Natural killer cell (primary cell): ENCODE measurements at regions not wholly inside any gene's neighbourhood (a gene's known extent, or its start where the extent isn't known, plus 50 kb on each side); places are given as distances from the start of the nearest gene placed in this dataset.

Experiments used
- ATAC-seq, 3 donors: fragments of 150-1000 bp in 2 of 3; fragments of 200-7000 bp in 1 of 3; cut with Tn5 transposase; 1 replicate in 1 of 3; 2 replicates in 2 of 3; pipeline ENCODE4 v1.10.0; 2021; ENCODE audit warnings: mild to moderate bottlenecking in 2 of 3, moderate library complexity in 2 of 3
- DNase-seq, 2 donors: peaks; one replicate each; pipeline versions ENCODE4 v3.0.0 to v3.0.0-alpha.2; 2013 to 2021; ENCODE audit warnings: mixed read lengths in 1 of 2
- H3K27ac ChIP-seq: one replicate; pipeline ENCODE4 v1.5.1; 2013; ENCODE audit warnings: mild to moderate bottlenecking, low read length
- H3K27me3 ChIP-seq: one replicate; pipeline ENCODE4 v1.6.1; 2013; ENCODE audit warnings: low read length; ENCODE audit not compliant: control insufficient read depth, insufficient read depth
- H3K36me3 ChIP-seq: one replicate; pipeline ENCODE4 v1.6.1; 2013; ENCODE audit warnings: low read length; ENCODE audit not compliant: control insufficient read depth, insufficient read depth
- H3K4me1 ChIP-seq: one replicate; pipeline ENCODE4 v1.6.1; 2013; ENCODE audit warnings: low read length; ENCODE audit not compliant: control insufficient read depth, insufficient read depth
- H3K4me3 ChIP-seq: one replicate; pipeline ENCODE4 v1.5.1; 2013; ENCODE audit warnings: low read length
- H3K9me3 ChIP-seq: one replicate; pipeline ENCODE4 v1.6.1; 2013; ENCODE audit warnings: low read length; ENCODE audit not compliant: control insufficient read depth, insufficient read depth
- H3K27ac Mint-ChIP-seq, 2 donors: one replicate each; pipeline ENCODE4 v1.8.0; 2022; ENCODE audit warnings: mild to moderate bottlenecking in 2 of 2, mixed read lengths in 2 of 2, moderate library complexity in 1 of 2
- H3K27me3 Mint-ChIP-seq, 2 donors: one replicate each; pipeline ENCODE4 v1.8.0; 2022; ENCODE audit warnings: low read depth in 2 of 2, mixed read lengths in 2 of 2
- H3K36me3 Mint-ChIP-seq: one replicate; pipeline ENCODE4 v1.8.0; 2022; ENCODE audit warnings: mixed read lengths
- H3K4me1 Mint-ChIP-seq, 2 donors: one replicate each; pipeline ENCODE4 v1.8.0; 2022; ENCODE audit warnings: mixed read lengths in 2 of 2
- H3K4me3 Mint-ChIP-seq: one replicate; pipeline ENCODE4 v1.8.0; 2022; ENCODE audit warnings: mild to moderate bottlenecking, moderate library complexity, mixed read lengths
- H3K9me3 Mint-ChIP-seq, 2 donors: one replicate each; pipeline ENCODE4 v1.8.0; 2022; ENCODE audit warnings: mixed read lengths in 2 of 2
- WGBS: methylation state at CpG from one replicate; pipeline ENCODE4 v1.1.7; 2013; ENCODE audit warnings: missing lambda C conversion rate; ENCODE audit not compliant: insufficient coverage; 5-methylcytosine and 5-hydroxymethylcytosine counted together
- intact Hi-C: fragments of 100-400 bp; cut with micrococcal nuclease; formaldehyde crosslinking; loops from one replicate; pipeline ENCODE4 v1.14.2; 2022
- TF ChIP-seq, protein P1 (sequence below): fragments of 200-600 bp; IDR thresholded peaks from one replicate; pipeline ENCODE4 v1.8.0; 2022; ENCODE audit warnings: antibody characterized with exemption

DNA sequence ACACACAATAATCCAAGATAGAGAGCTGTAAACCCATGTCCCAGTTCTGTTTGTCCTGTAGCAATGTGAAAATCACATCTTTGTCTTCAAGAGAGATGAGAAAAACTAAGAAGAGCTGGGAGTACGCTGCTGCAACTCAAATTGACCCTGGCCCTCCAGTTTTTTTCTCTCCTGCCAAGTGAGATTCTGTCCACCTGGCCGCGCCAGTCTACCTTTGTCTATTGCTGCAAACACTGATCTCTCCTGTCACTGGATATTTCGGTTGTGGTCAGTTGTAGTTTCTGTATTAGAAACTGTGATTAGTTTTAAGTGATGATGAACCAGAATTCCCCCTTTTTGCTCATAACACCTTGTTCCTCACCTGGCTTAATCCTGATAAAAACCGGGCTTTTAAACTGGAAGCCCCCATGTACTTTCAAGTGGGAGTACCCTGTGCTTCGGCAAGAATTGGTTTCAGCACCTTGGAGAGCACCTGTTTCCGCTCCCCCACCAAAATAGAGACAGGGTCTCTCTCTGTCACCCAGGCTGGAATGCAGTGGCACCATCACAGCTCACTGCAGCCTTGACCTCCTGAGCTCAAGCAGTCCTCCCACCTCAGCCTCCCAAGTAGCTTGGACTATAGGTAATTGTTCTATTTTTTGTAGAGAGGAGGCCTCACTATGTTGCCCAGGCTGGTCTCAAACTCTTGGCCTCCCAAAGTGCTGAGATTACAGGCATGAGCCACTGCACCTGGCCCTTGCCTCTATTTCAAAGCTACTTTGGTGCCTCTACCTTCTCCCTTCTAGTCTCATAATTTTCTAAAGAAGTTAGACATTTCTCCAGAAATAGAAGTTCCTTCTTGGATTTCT, 156.8 kb downstream of the PHETA1 start:
- H3K36me3 Mint-ChIP-seq: no peaks in the 10 kb centered on the region
- intact Hi-C loops: no loop called here
- Histone ChIP-seq H3K27ac (no peak overlapping the region), H3K9me3 (no peaks in the 10 kb centered on the region), H3K27me3 (no peaks in the 10 kb centered on the region), H3K4me1 (no peaks in the 10 kb centered on the region), H3K36me3 (no peaks in the 10 kb centered on the region), H3K4me3 (no peak overlapping the region)
- no peak overlapping the region for H3K27ac Mint-ChIP-seq
- 48% methylated on average over 6 of the region's 7 CpGs for WGBS
- TF ChIP-seq, protein P1, sequence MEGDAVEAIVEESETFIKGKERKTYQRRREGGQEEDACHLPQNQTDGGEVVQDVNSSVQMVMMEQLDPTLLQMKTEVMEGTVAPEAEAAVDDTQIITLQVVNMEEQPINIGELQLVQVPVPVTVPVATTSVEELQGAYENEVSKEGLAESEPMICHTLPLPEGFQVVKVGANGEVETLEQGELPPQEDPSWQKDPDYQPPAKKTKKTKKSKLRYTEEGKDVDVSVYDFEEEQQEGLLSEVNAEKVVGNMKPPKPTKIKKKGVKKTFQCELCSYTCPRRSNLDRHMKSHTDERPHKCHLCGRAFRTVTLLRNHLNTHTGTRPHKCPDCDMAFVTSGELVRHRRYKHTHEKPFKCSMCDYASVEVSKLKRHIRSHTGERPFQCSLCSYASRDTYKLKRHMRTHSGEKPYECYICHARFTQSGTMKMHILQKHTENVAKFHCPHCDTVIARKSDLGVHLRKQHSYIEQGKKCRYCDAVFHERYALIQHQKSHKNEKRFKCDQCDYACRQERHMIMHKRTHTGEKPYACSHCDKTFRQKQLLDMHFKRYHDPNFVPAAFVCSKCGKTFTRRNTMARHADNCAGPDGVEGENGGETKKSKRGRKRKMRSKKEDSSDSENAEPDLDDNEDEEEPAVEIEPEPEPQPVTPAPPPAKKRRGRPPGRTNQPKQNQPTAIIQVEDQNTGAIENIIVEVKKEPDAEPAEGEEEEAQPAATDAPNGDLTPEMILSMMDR: no peak
- H3K4me3 Mint-ChIP-seq: no peak overlapping the region
- H3K9me3 Mint-ChIP-seq: no peaks in the 10 kb centered on the region
- peaks cover 7 to 16% of the 10 kb centered on the region in 2 donors for H3K27me3 Mint-ChIP-seq
- peak in 1 of 2 donors; percentile 20 for DNase-seq
- ATAC-seq: no peak
- no peaks in the 10 kb centered on the region for H3K4me1 Mint-ChIP-seq

DNA sequence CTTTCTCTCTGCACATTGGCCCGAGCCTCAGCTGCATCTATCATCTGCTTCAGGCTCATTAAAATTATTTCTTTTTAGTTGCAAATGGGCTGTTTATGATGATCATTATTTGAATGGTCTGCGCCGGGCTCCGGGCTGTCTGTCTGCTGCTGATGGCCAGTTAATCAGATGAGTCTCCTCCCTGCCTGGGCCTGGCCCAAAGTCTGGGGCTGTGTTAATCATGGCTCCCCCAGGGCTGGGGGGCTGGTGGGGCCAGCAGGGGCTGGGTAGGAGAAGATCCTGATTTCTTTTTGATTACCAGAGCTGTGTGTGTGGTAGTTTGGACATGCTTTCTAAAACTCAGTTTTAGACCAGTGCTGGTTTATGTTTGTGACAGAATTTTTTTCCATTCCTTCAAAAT, 159.1 kb downstream of the PHETA1 start:
- Histone ChIP-seq H3K9me3 (no peaks in the 10 kb centered on the region), H3K4me3 (no peak overlapping the region), H3K36me3 (no peaks in the 10 kb centered on the region), H3K27ac (no peak overlapping the region), H3K4me1 (no peaks in the 10 kb centered on the region), H3K27me3 (no peaks in the 10 kb centered on the region)
- no peaks in the 10 kb centered on the region for H3K9me3 Mint-ChIP-seq
- H3K4me3 Mint-ChIP-seq: no peak overlapping the region
- WGBS: 97% methylated on average over 3 of the region's 4 CpGs
- H3K36me3 Mint-ChIP-seq: no peaks in the 10 kb centered on the region
- TF ChIP-seq, protein P1: no peak
- no peak for DNase-seq
- H3K4me1 Mint-ChIP-seq: no peaks in the 10 kb centered on the region
- no peak for ATAC-seq
- intact Hi-C loops: no loop called here
- peaks cover 0 to 11% of the 10 kb centered on the region in 2 donors for H3K27me3 Mint-ChIP-seq
- no peak overlapping the region for H3K27ac Mint-ChIP-seq

- Mint-ChIP-seq H3K36me3 (no peaks in the 10 kb centered on the region), H3K27me3 (peaks cover 0 to 9% of the 10 kb centered on the region in 2 donors), H3K4me1 (no peaks in the 10 kb centered on the region), H3K9me3 (no peaks in the 10 kb centered on the region), H3K4me3 (no peak overlapping the region), H3K27ac (no peak overlapping the region)
- Histone ChIP-seq H3K36me3 (no peaks in the 10 kb centered on the region), H3K27me3 (no peaks in the 10 kb centered on the region), H3K4me1 (no peaks in the 10 kb centered on the region), H3K9me3 (no peaks in the 10 kb centered on the region), H3K4me3 (no peak overlapping the region), H3K27ac (no peak overlapping the region)
- TF ChIP-seq, protein P1: no peak
- ATAC-seq (no peak), DNase-seq (no peak)
- 56% methylated on average over 3 of the region's 3 CpGs for WGBS
- intact Hi-C loops: no loop called here
Measured at GRCh38 chr12:111207761-111208160, 161.1 kb downstream of the PHETA1 start.
